ENCODE measurements at regions not wholly inside any gene's neighbourhood (a gene's known extent, or its start where the extent isn't known, plus 50 kb on each side); places are given as distances from the start of the nearest gene placed in this dataset.

DNA sequence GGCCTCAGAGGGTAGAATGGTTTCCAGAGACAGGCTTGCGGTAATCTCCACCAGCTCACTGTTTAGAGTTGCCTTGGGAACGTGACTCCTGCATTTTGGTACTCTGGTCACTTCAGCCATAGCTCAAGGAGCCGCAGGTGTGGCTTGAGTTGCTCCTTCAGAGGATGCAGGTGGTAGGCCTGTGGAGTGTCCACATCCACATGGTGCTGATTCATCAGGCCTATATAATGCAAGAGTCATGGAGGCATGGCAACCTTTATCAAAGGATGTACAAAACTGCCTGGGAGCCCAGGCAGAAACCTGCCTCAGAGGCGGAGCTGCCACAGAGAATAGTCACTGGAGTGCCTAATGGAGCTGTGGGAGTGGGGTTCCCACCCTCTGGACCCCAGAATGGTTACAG, 114.2 kb downstream of the ANXA1 start:
- H3K9me3 ChIP-seq: no peaks in the 10 kb centered on the region
- H3K4me3 ChIP-seq: no peak overlapping the region
- no peak overlapping the region for H3K27ac ChIP-seq
- DNase-seq (no peak), ATAC-seq (no peak)
- TF ChIP-seq, protein P1, sequence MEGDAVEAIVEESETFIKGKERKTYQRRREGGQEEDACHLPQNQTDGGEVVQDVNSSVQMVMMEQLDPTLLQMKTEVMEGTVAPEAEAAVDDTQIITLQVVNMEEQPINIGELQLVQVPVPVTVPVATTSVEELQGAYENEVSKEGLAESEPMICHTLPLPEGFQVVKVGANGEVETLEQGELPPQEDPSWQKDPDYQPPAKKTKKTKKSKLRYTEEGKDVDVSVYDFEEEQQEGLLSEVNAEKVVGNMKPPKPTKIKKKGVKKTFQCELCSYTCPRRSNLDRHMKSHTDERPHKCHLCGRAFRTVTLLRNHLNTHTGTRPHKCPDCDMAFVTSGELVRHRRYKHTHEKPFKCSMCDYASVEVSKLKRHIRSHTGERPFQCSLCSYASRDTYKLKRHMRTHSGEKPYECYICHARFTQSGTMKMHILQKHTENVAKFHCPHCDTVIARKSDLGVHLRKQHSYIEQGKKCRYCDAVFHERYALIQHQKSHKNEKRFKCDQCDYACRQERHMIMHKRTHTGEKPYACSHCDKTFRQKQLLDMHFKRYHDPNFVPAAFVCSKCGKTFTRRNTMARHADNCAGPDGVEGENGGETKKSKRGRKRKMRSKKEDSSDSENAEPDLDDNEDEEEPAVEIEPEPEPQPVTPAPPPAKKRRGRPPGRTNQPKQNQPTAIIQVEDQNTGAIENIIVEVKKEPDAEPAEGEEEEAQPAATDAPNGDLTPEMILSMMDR (IDR thresholded peaks at IDR 0.05): no peak
- H3K36me3 ChIP-seq (ENCODE audit: insufficient read depth in 1 of 2, low read depth in 1 of 2): no peaks in the 10 kb centered on the region
- H3K4me1 ChIP-seq: no peaks in the 10 kb centered on the region
- intact Hi-C loops (cut with DNase I): no loop called here
- no peaks in the 10 kb centered on the region for H3K27me3 ChIP-seq (ENCODE audit: insufficient read depth in 3 of 3, low read length in 2 of 3)
- 86 to 90% (median 89%) methylated on average over 4 of the region's 4 CpGs for WGBS, 3 donors

- H3K9me3 ChIP-seq: no peaks in the 10 kb centered on the region
- H3K4me1 ChIP-seq: no peaks in the 10 kb centered on the region
- H3K27me3 ChIP-seq (ENCODE audit: insufficient read depth in 3 of 3, low read length in 2 of 3): no peaks in the 10 kb centered on the region
- H3K36me3 ChIP-seq (ENCODE audit: insufficient read depth in 1 of 2, low read depth in 1 of 2): no peaks in the 10 kb centered on the region
- no peak overlapping the region for H3K4me3 ChIP-seq
- intact Hi-C loops (cut with DNase I): no loop called here
- H3K27ac ChIP-seq: no peak overlapping the region
- no peak for DNase-seq
- no peak for ATAC-seq
- TF ChIP-seq, protein P1 (IDR thresholded peaks at IDR 0.05): no peak
- 27 to 29% (median 28%) methylated on average over 4 of the region's 4 CpGs for WGBS, 3 donors
Observed at GRCh38 chr9:73269430-73270101, 117.9 kb downstream of the ANXA1 start.

- 59 to 62% (median 59%) methylated on average over 3 of the region's 3 CpGs for WGBS, 3 donors
- Histone ChIP-seq H3K27me3 (ENCODE audit: insufficient read depth in 3 of 3, low read length in 2 of 3) (no peaks in the 10 kb centered on the region), H3K27ac (no peak overlapping the region), H3K36me3 (ENCODE audit: insufficient read depth in 1 of 2, low read depth in 1 of 2) (no peaks in the 10 kb centered on the region), H3K4me1 (no peaks in the 10 kb centered on the region), H3K4me3 (no peak overlapping the region), H3K9me3 (no peaks in the 10 kb centered on the region)
- ATAC-seq: no peak
- TF ChIP-seq, protein P1 (IDR thresholded peaks at IDR 0.05): no peak
- intact Hi-C loops (cut with DNase I): no loop called here
- no peak for DNase-seq
Observed at GRCh38 chr9:73270967-73271721, 119.5 kb downstream of the ANXA1 start.

DNA sequence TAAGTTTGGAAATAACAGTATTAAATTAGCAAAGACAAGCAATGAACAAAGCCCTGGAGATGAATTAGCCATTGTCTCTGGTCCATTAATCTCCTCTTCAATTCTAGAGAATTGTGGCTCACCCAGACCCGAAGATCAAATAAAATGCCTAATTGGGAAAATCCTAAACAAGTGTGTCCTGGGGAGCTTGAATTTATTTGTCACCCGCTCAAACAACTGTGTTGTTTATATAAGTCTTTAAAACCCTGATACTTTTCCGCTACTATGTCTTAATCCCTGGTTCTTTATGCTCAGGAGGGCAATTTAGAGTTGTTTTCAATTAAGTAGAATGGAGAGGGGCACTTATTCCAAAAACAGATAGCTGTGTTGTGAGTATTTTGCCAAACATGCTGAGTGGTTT, 128.4 kb downstream of the ANXA1 start:
- TF ChIP-seq, protein P1 (IDR thresholded peaks at IDR 0.05): no peak
- no peaks in the 10 kb centered on the region for H3K9me3 ChIP-seq
- H3K36me3 ChIP-seq (ENCODE audit: insufficient read depth in 1 of 2, low read depth in 1 of 2): no peaks in the 10 kb centered on the region
- WGBS, 3 donors: 46 to 49% (median 47%) methylated on average over 3 of the region's 3 CpGs
- ATAC-seq (no peak), DNase-seq (no peak)
- no peaks in the 10 kb centered on the region for H3K4me1 ChIP-seq
- H3K27ac ChIP-seq: no peak overlapping the region
- H3K27me3 ChIP-seq (ENCODE audit: insufficient read depth in 3 of 3, low read length in 2 of 3): peaks cover 0 to 3% (median 0%) of the 10 kb centered on the region in 3 donors
- intact Hi-C loops (cut with DNase I): no loop called here
- H3K4me3 ChIP-seq: no peak overlapping the region

Data from psoas muscle (tissue), 7 donors.